Dendritic cell treated with granulocyte-macrophage colony-stimulating factor and Interleukin-4, amounts not matched to agents 40 ng/mL and 50 ng/mL, for 4 days (primary cell): ENCODE measurements at regions not wholly inside any gene's neighbourhood (a gene's known extent, or its start where the extent isn't known, plus 50 kb on each side); places are given as distances from the start of the nearest gene placed in this dataset.

ENCODE experiments used
- H3K27ac Mint-ChIP-seq: one replicate; pipeline ENCODE4 v1.8.0; 2022; ENCODE audit warnings: mild to moderate bottlenecking, mixed read lengths
- H3K27me3 Mint-ChIP-seq: one replicate; pipeline ENCODE4 v1.8.0; 2022; ENCODE audit warnings: mild to moderate bottlenecking, mixed read lengths
- H3K36me3 Mint-ChIP-seq: one replicate; pipeline ENCODE4 v1.8.0; 2022; ENCODE audit warnings: low read depth, mixed read lengths
- H3K4me1 Mint-ChIP-seq: one replicate; pipeline ENCODE4 v1.8.0; 2022; ENCODE audit warnings: low read depth, mixed read lengths
- H3K4me3 Mint-ChIP-seq: one replicate; pipeline ENCODE4 v1.8.0; 2022; ENCODE audit warnings: mild to moderate bottlenecking, moderate library complexity, mixed read lengths
- H3K9me3 Mint-ChIP-seq: one replicate; pipeline ENCODE4 v1.8.0; 2022; ENCODE audit warnings: mixed read lengths
- intact Hi-C: fragments of 100-400 bp; cut with micrococcal nuclease; formaldehyde crosslinking; loops from one replicate; pipeline ENCODE4 v1.15.0; 2022

- H3K36me3 Mint-ChIP-seq: no peaks in the 10 kb centered on the region
These were observed 160.4 kb upstream of the TAB2 start for GRCh38 chr6:149157126-149157525.

GRCh38 chr6:149158076-149158475, 159.4 kb upstream of the TAB2 start:
- no peaks in the 10 kb centered on the region for H3K27me3 Mint-ChIP-seq
- H3K36me3 Mint-ChIP-seq: no peaks in the 10 kb centered on the region
- no peak overlapping the region for H3K27ac Mint-ChIP-seq
- peaks cover 15% of the 10 kb centered on the region for H3K4me1 Mint-ChIP-seq
- intact Hi-C loops: no loop called here
- no peaks in the 10 kb centered on the region for H3K9me3 Mint-ChIP-seq
- no peak overlapping the region for H3K4me3 Mint-ChIP-seq

More at GRCh38 chr6:149157126-149157525, 160.4 kb upstream of the TAB2 start:
- H3K9me3 Mint-ChIP-seq: no peaks in the 10 kb centered on the region
- no peak overlapping the region for H3K27ac Mint-ChIP-seq
- no peak overlapping the region for H3K4me3 Mint-ChIP-seq
- intact Hi-C loops: no loop called here
- H3K4me1 Mint-ChIP-seq: peaks cover 23% of the 10 kb centered on the region
- no peaks in the 10 kb centered on the region for H3K27me3 Mint-ChIP-seq

DNA sequence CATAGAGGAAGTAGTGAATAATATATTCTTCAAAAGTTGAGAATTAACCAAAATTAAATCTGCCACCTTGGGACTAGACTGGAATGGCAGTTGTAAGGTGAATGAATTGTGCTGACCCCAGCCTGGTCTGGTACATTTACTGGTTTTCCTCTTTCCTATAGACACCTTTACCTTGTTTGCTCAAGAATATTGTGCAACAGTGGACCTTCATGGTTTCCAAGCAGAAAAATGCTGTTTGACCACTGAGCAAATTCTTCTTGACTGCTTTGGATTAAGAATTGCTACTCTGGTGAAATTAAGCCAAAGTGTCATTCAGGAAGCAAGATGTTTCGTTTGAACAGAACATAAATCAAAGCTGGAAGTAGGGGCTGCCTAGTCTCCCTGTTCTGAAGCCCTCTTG, 156.6 kb upstream of the TAB2 start:
- intact Hi-C loops: no loop called here
- H3K9me3 Mint-ChIP-seq: no peaks in the 10 kb centered on the region
- H3K4me3 Mint-ChIP-seq: no peak overlapping the region
- H3K27ac Mint-ChIP-seq: no peak overlapping the region
- no peaks in the 10 kb centered on the region for H3K36me3 Mint-ChIP-seq
- peaks cover 3% of the 10 kb centered on the region for H3K27me3 Mint-ChIP-seq
- H3K4me1 Mint-ChIP-seq: no peaks in the 10 kb centered on the region

DNA sequence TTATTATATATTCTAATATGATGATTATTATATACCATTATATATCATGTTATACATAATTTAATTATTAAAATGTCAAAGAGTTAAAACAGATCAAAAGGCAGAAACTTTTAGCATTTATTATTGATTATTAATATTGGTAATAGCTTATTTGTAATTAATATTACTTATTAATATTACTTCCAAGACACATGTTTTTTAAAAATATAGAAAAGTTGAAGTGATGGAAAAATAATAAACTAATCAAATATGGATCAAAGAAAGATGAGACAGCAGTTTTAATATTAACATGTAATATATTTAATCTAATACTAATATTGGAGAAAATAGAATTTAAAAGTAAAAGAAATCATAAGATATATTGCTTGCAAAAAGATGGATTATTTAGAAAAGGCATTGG, 154.6 kb upstream of the TAB2 start:
- intact Hi-C loops: no loop called here
- no peaks in the 10 kb centered on the region for H3K9me3 Mint-ChIP-seq
- no peak overlapping the region for H3K4me3 Mint-ChIP-seq
- no peak overlapping the region for H3K27ac Mint-ChIP-seq
- H3K36me3 Mint-ChIP-seq: no peaks in the 10 kb centered on the region
- H3K4me1 Mint-ChIP-seq: no peaks in the 10 kb centered on the region
- H3K27me3 Mint-ChIP-seq: peaks cover 9% of the 10 kb centered on the region

DNA sequence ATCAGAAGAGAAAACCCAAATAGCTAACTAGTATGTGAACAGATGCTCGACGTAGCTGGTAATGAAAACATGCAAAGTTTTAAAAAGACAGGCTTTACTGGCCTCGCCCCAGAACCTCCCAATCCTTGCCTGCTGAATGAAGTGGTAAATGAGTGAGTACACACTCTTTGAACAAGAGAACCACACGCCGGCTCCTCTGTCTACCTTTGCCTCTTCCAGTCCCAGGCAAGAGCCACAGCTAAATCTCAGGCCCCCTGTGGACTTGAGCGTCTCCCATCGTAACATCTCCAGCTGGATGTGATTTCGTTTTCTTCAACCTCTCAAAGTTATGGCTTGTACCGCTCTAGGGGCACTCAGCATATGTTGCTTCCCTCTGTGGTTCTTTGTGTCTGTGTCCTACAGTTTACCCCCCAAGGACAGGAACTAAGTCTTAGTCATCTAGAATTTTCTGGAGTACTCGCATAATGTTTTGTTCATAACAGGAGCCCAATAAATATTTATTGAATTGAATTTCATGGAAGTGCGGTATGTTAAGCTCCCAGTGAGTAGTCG, 153.2 kb upstream of the TAB2 start:
- intact Hi-C loops: no loop called here
- peaks cover 13% of the 10 kb centered on the region for H3K27me3 Mint-ChIP-seq
- no peaks in the 10 kb centered on the region for H3K9me3 Mint-ChIP-seq
- no peaks in the 10 kb centered on the region for H3K36me3 Mint-ChIP-seq
- H3K4me3 Mint-ChIP-seq: no peak overlapping the region
- peaks cover 6% of the 10 kb centered on the region for H3K4me1 Mint-ChIP-seq
- H3K27ac Mint-ChIP-seq: no peak overlapping the region

DNA sequence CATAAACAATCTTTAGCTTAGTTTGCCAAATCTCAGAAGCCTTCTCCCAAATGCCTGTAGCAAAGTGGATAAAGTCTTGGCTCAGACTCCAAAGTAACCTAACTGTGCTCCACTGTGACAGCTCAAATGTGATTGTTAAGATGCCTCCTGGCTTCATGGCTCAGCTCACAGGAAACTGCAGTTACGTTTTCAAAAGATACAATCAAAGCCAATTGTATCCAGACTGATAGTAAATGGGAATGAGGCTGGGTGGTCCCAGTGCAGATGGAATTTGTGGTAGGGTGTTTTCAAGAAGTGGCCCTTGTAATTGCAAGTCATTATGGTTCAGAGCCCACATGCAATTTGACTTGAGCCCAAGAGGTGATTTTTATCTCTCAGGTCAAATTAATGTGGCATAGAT, 151.2 kb upstream of the TAB2 start:
- no peaks in the 10 kb centered on the region for H3K36me3 Mint-ChIP-seq
- H3K27ac Mint-ChIP-seq: no peak overlapping the region
- H3K9me3 Mint-ChIP-seq: no peaks in the 10 kb centered on the region
- peaks cover 15% of the 10 kb centered on the region for H3K27me3 Mint-ChIP-seq
- intact Hi-C loops: no loop called here
- H3K4me3 Mint-ChIP-seq: no peak overlapping the region
- peaks cover 6% of the 10 kb centered on the region for H3K4me1 Mint-ChIP-seq

DNA sequence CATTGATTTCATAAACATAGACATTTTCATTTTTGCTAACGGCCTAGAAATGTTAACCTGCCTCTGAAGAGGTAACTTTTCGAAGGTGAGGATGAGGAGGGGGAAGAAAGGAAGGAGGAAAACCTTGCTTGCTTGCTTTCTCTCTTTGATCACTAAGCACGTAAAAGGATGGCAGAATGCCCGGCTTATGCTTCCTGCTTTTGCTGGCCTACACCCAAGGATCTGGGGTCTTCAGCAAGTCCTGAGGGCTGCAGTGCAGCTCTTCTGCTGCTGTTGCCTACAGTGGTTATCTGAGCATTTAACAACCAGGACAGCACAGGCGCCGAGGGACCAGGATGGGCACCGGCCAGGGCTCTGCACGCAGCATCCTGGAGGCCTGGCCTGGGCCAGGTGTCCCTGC, 150.8 kb upstream of the TAB2 start:
- H3K9me3 Mint-ChIP-seq: no peaks in the 10 kb centered on the region
- no peak overlapping the region for H3K27ac Mint-ChIP-seq
- no peak overlapping the region for H3K4me3 Mint-ChIP-seq
- no peaks in the 10 kb centered on the region for H3K36me3 Mint-ChIP-seq
- peaks cover 15% of the 10 kb centered on the region for H3K27me3 Mint-ChIP-seq
- peaks cover 6% of the 10 kb centered on the region for H3K4me1 Mint-ChIP-seq
- intact Hi-C loops: no loop called here

GRCh38 chr6:149168968-149169367, 148.5 kb upstream of the TAB2 start:
- H3K4me1 Mint-ChIP-seq: peaks cover 6% of the 10 kb centered on the region
- no peak overlapping the region for H3K27ac Mint-ChIP-seq
- no peaks in the 10 kb centered on the region for H3K36me3 Mint-ChIP-seq
- no peaks in the 10 kb centered on the region for H3K9me3 Mint-ChIP-seq
- no peak overlapping the region for H3K4me3 Mint-ChIP-seq
- intact Hi-C loops: no loop called here
- peaks cover 18% of the 10 kb centered on the region for H3K27me3 Mint-ChIP-seq

- Mint-ChIP-seq H3K27me3 (peaks cover 18% of the 10 kb centered on the region), H3K4me1 (peaks cover 6% of the 10 kb centered on the region), H3K9me3 (no peaks in the 10 kb centered on the region), H3K36me3 (no peaks in the 10 kb centered on the region), H3K4me3 (no peak overlapping the region), H3K27ac (no peak overlapping the region)
- intact Hi-C loops: no loop called here
These were observed 147.6 kb upstream of the TAB2 start for GRCh38 chr6:149169761-149170511.

GRCh38 chr6:149170564-149171452, 146.7 kb upstream of the TAB2 start:
- no peaks in the 10 kb centered on the region for H3K9me3 Mint-ChIP-seq
- H3K27me3 Mint-ChIP-seq: peaks cover 14% of the 10 kb centered on the region
- intact Hi-C loops: no loop called here
- H3K36me3 Mint-ChIP-seq: no peaks in the 10 kb centered on the region
- H3K27ac Mint-ChIP-seq: no peak overlapping the region
- peaks cover 6% of the 10 kb centered on the region for H3K4me1 Mint-ChIP-seq
- H3K4me3 Mint-ChIP-seq: no peak overlapping the region

GRCh38 chr6:149173222-149173621, 144.3 kb upstream of the TAB2 start:
- Mint-ChIP-seq H3K36me3 (no peaks in the 10 kb centered on the region), H3K4me3 (no peak overlapping the region), H3K4me1 (peaks cover 7% of the 10 kb centered on the region), H3K9me3 (no peaks in the 10 kb centered on the region), H3K27ac (no peak overlapping the region), H3K27me3 (peaks cover 9% of the 10 kb centered on the region)
- intact Hi-C loops: no loop called here

DNA sequence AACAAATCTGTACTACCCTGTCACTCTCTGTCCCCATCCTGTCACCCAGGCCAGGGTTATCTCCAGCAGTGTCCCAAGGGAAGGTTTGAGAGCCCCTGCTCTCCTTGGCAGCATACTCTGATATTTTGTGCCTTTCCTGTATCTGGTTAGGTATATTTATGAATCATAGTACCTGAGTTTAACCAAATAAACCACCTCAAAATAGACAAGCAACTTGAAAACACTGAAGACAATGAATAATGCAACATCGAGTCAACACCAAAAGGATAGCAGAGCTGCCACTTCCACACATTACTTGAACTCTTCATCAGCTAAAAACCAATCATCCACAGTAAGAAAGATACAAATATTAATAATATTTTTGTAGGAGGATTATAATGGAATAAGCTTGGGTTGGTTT, 142.6 kb upstream of the TAB2 start:
- no peak overlapping the region for H3K4me3 Mint-ChIP-seq
- peaks cover 6% of the 10 kb centered on the region for H3K9me3 Mint-ChIP-seq
- intact Hi-C loops: no loop called here
- peaks cover 14% of the 10 kb centered on the region for H3K4me1 Mint-ChIP-seq
- peaks cover 5% of the 10 kb centered on the region for H3K27me3 Mint-ChIP-seq
- no peak overlapping the region for H3K27ac Mint-ChIP-seq
- H3K36me3 Mint-ChIP-seq: no peaks in the 10 kb centered on the region

DNA sequence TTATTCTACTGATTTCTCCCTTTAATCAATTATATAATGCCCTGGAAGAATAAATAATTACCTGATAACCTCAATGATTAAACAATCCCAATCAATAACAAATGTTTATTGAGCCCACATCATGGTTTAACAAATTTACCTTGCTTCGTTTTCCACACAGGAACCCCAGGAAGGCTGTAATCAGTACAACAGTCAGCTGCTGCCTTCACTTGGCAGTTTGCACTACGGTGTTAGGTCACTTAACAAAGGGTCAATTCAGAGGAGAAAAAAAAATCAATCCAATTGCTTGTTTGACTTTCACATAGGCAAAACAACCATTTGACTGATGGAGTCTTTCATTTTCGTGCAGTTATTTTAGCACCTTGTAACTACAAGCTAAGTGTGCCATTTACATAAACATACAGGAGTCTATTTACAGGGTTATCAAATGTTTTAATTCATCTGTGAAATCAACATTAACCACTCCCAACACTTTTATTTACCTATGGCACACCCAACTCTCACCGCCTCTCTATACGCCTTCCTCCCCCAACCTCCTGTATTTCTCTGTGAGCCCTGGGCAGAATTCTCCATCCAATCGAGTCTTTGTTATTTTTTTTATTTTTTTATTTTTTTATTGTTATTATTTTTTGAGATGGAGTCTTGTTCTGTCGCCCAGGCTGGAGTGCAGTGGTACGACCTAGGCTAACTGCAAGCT, 140.4 kb upstream of the TAB2 start:
- Mint-ChIP-seq H3K9me3 (peaks cover 6% of the 10 kb centered on the region), H3K27me3 (peaks cover 3% of the 10 kb centered on the region), H3K36me3 (no peaks in the 10 kb centered on the region), H3K4me3 (no peak overlapping the region), H3K27ac (no peak overlapping the region), H3K4me1 (peaks cover 17% of the 10 kb centered on the region)
- intact Hi-C loops: no loop called here

DNA sequence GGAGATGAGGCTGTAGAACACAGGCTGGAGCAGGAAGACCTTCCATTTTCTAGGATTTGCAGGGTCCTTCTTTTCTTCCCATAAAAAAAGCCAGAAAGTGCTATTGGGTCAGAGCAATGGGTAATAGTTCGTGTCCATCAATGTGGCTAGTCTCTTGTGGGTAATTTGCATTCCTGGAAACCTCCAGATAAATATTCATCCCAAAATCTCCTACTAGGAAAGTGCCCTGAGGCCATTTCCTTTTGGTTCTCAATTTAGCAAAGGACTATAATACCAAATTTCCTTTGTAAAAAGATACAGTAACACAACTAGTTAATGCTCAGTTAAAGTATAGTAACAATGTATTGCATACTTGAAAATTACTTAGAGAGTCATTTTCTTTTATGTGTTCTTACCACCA, 138.1 kb upstream of the TAB2 start:
- H3K9me3 Mint-ChIP-seq: peaks cover 6% of the 10 kb centered on the region
- H3K36me3 Mint-ChIP-seq: no peaks in the 10 kb centered on the region
- no peaks in the 10 kb centered on the region for H3K27me3 Mint-ChIP-seq

More for the DNA sequence above, 138.1 kb upstream of the TAB2 start:
- Mint-ChIP-seq H3K4me1 (peaks cover 21% of the 10 kb centered on the region), H3K4me3 (no peak overlapping the region), H3K27ac (peak overlapping the region; percentile 13)
- intact Hi-C loops: no loop called here
